Upper lobe of left lung (tissue), 6 donors: ENCODE measurements at regions not wholly inside any gene's neighbourhood (a gene's known extent, or its start where the extent isn't known, plus 50 kb on each side); places are given as distances from the start of the nearest gene placed in this dataset.

Experiments
- ATAC-seq, 2 donors: fragments of 200-7000 bp; cut with Tn5 transposase; one replicate each; pipeline ENCODE4 v1.9.1; 2022; ENCODE audit warnings: mild to moderate bottlenecking in 2 of 2, moderate library complexity in 2 of 2; ENCODE audit not compliant: low FRiP score in 2 of 2
- DNase-seq, 2 donors: peaks; one replicate each; pipeline ENCODE4 v3.0.0-alpha.2; 2019 to 2020
- H3K27ac ChIP-seq, 4 donors: fragments of 200-600 bp; sonication (generic); one replicate each; pipeline ENCODE4 v1.5.1; 2016 to 2019
- H3K27me3 ChIP-seq, 4 donors: fragments of 200-600 bp; sonication (generic); one replicate each; pipeline ENCODE4 v1.5.1; 2017 to 2019
- H3K36me3 ChIP-seq, 4 donors: fragments of 200-600 bp; sonication (generic); one replicate each; pipeline ENCODE4 v1.5.1; 2016 to 2019
- H3K4me1 ChIP-seq, 4 donors: fragments of 200-600 bp; sonication (generic); one replicate each; pipeline ENCODE4 v1.5.1; 2018 to 2019
- H3K4me3 ChIP-seq, 4 donors: fragments of 200-600 bp; sonication (generic); one replicate each; pipeline ENCODE4 v1.5.1; 2017 to 2019; ENCODE audit warnings: mild to moderate bottlenecking in 2 of 4, moderate library complexity in 1 of 4
- H3K9me3 ChIP-seq, 4 donors: fragments of 200-600 bp; sonication (generic); one replicate each; pipeline ENCODE4 v1.5.1; 2018 to 2019
- EP300 ChIP-seq, 4 donors: sonication (generic); formaldehyde crosslinking; IDR thresholded peaks; one replicate each; pipeline ENCODE4 v1.5.1; 2017; ENCODE audit warnings: antibody characterized with exemption in 4 of 4, control low read depth in 2 of 4
- POLR2A ChIP-seq, 4 donors: fragments of 450-650 bp; IDR thresholded peaks; one replicate each; pipeline ENCODE4 v1.5.1; 2016 to 2017; ENCODE audit warnings: antibody characterized with exemption in 4 of 4, mild to moderate bottlenecking in 2 of 4
- POLR2AphosphoS5 ChIP-seq, 2 donors: sonication (generic); formaldehyde crosslinking; IDR thresholded peaks; one replicate each; pipeline ENCODE4 v1.5.1; 2017; ENCODE audit warnings: antibody characterized with exemption in 2 of 2
- WGBS, 2 donors: methylation state at CpG; one replicate each; pipeline ENCODE4 v1.1.5; 2017 to 2018; 5-methylcytosine and 5-hydroxymethylcytosine counted together
- TF ChIP-seq, protein P1 (sequence below), 6 experiments: fragments of 450-650 bp in 4 of 6; fragments of 200-600 bp in 2 of 6; sonication (generic) in 2 of 6; IDR thresholded peaks; one replicate each; pipeline ENCODE4 v1.5.1; 2016 to 2019; ENCODE audit warnings: antibody characterized with exemption in 6 of 6
- donor health status: DM: no; HTN: no; CAD: no; lungs with moderate emphysema.
- donor health status: DM: no; HTN: yes; CAD: no; lungs with severe emphysema.

DNA sequence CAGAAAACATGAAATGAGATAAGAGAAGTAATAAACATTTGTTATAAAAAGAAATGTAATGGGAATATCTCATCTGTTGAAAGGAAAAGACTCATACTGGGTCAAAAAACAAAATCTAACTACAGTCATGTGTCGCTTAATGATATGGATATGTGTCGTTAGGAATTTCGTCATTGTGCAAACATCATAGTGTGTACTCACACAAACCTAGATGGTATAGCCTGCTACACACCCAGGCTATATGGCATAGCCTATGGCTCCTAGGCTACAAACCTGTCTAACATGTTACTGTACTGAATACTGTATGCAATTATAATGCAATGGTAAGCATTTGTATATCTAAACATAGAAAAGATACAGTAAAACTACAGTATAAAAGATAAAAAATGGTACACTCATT lies 89.8 kb upstream of the ZC3H12C start:
- H3K9me3 ChIP-seq, result no peaks in the 10 kb centered on the region
- H3K4me1 ChIP-seq, result no peaks in the 10 kb centered on the region
- ATAC-seq (no peak), DNase-seq (no peak)
- H3K4me3 ChIP-seq, result no peak overlapping the region
- 85 to 95% methylated on average over 3 of the region's 3 CpGs for WGBS, 2 donors
- H3K27ac ChIP-seq, result no peak overlapping the region
- H3K36me3 ChIP-seq, result no peaks in the 10 kb centered on the region
- H3K27me3 ChIP-seq, result no peaks in the 10 kb centered on the region
- TF ChIP-seq POLR2A (IDR thresholded peaks at IDR 0.05) (no peak), EP300 (IDR thresholded peaks at IDR 0.05) (no peak), POLR2AphosphoS5 (IDR thresholded peaks at IDR 0.05) (no peak)
- TF ChIP-seq, protein P1, sequence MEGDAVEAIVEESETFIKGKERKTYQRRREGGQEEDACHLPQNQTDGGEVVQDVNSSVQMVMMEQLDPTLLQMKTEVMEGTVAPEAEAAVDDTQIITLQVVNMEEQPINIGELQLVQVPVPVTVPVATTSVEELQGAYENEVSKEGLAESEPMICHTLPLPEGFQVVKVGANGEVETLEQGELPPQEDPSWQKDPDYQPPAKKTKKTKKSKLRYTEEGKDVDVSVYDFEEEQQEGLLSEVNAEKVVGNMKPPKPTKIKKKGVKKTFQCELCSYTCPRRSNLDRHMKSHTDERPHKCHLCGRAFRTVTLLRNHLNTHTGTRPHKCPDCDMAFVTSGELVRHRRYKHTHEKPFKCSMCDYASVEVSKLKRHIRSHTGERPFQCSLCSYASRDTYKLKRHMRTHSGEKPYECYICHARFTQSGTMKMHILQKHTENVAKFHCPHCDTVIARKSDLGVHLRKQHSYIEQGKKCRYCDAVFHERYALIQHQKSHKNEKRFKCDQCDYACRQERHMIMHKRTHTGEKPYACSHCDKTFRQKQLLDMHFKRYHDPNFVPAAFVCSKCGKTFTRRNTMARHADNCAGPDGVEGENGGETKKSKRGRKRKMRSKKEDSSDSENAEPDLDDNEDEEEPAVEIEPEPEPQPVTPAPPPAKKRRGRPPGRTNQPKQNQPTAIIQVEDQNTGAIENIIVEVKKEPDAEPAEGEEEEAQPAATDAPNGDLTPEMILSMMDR (IDR thresholded peaks at IDR 0.05), result no peak

DNA sequence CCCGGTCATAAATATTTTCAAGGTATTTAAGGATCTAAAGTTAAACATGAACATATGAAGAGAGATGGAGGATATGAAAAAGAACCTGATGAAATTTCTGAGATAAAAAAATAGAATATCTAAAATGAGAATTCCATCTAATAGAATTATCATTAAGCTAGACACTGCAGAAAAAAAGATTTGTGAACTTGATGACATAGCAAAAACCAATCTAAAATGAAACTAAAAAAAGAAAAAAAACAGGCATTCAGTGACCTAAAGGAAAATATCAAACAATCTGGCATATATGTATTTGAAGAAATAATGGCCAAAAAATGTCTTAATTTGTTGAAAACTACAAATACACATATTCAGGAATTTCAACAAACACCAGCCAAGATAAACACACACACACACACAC lies 81.6 kb upstream of the ZC3H12C start:
- Histone ChIP-seq H3K4me1 (no peaks in the 10 kb centered on the region), H3K27me3 (no peaks in the 10 kb centered on the region), H3K9me3 (peaks cover 0 to 10% (median 6%) of the 10 kb centered on the region in 4 donors), H3K27ac (no peak overlapping the region), H3K4me3 (no peak overlapping the region), H3K36me3 (no peaks in the 10 kb centered on the region)
- WGBS, 2 donors, result 93 to 97% methylated on average over 1 of the region's 1 CpG
- TF ChIP-seq, protein P1 (IDR thresholded peaks at IDR 0.05), result no peak
- TF ChIP-seq EP300 (IDR thresholded peaks at IDR 0.05) (no peak), POLR2A (IDR thresholded peaks at IDR 0.05) (no peak), POLR2AphosphoS5 (IDR thresholded peaks at IDR 0.05) (no peak)
- no peak for ATAC-seq
- no peak for DNase-seq

DNA sequence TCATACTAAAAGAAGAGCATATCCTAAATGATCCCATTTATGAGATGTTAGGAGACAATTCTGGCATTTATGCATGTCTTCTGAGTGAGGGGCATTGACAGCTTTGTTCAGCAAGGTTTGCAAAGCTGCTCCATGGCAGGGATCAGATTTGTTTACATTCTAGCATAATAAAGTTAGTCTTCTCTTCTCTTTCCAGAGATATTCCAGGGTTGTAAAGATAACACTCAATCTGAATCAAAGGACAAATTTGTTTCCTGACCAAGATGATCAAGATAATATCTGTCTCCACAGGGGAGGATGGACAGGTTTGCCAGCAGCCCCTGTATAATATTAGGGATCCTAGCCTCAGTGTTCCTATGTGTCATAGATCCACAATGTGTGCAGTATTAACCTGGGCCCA lies 77.5 kb upstream of the ZC3H12C start:
- DNase-seq, result no peak
- no peak for ATAC-seq
- TF ChIP-seq POLR2A (IDR thresholded peaks at IDR 0.05) (no peak), POLR2AphosphoS5 (IDR thresholded peaks at IDR 0.05) (no peak), EP300 (IDR thresholded peaks at IDR 0.05) (no peak)
- TF ChIP-seq, protein P1 (IDR thresholded peaks at IDR 0.05), result no peak
- Histone ChIP-seq H3K4me1 (no peaks in the 10 kb centered on the region), H3K9me3 (peaks cover 0 to 7% (median 4%) of the 10 kb centered on the region in 4 donors), H3K27ac (no peak overlapping the region), H3K36me3 (no peaks in the 10 kb centered on the region), H3K4me3 (no peak overlapping the region), H3K27me3 (no peaks in the 10 kb centered on the region)

GRCh38 chr11:110019675-110020074 lies 73.5 kb upstream of the ZC3H12C start:
- H3K36me3 ChIP-seq, result no peaks in the 10 kb centered on the region
- ATAC-seq (no peak), DNase-seq (no peak)
- 71 to 82% methylated on average over 3 of the region's 3 CpGs for WGBS, 2 donors
- TF ChIP-seq POLR2A (IDR thresholded peaks at IDR 0.05), result no peak
- TF ChIP-seq EP300 (IDR thresholded peaks at IDR 0.05), result no peak
- TF ChIP-seq POLR2AphosphoS5 (IDR thresholded peaks at IDR 0.05), result no peak
- TF ChIP-seq, protein P1 (IDR thresholded peaks at IDR 0.05), result no peak
- no peaks in the 10 kb centered on the region for H3K4me1 ChIP-seq
- no peak overlapping the region for H3K4me3 ChIP-seq
- no peaks in the 10 kb centered on the region for H3K27me3 ChIP-seq
- H3K9me3 ChIP-seq, result no peaks in the 10 kb centered on the region
- H3K27ac ChIP-seq, result no peak overlapping the region

GRCh38 chr11:110022548-110022947 lies 70.6 kb upstream of the ZC3H12C start:
- H3K27ac ChIP-seq, result no peak overlapping the region
- H3K27me3 ChIP-seq, result no peaks in the 10 kb centered on the region
- WGBS, 2 donors, result 67 to 77% methylated on average over 1 of the region's 1 CpG
- no peaks in the 10 kb centered on the region for H3K9me3 ChIP-seq
- TF ChIP-seq, protein P1 (IDR thresholded peaks at IDR 0.05), result no peak
- TF ChIP-seq POLR2A (IDR thresholded peaks at IDR 0.05) (no peak), POLR2AphosphoS5 (IDR thresholded peaks at IDR 0.05) (no peak), EP300 (IDR thresholded peaks at IDR 0.05) (no peak)
- no peaks in the 10 kb centered on the region for H3K36me3 ChIP-seq
- no peak for ATAC-seq
- no peaks in the 10 kb centered on the region for H3K4me1 ChIP-seq
- H3K4me3 ChIP-seq, result no peak overlapping the region
- no peak for DNase-seq
